Activated naive CD4-positive, alpha-beta T cell treated with anti-CD3 and anti-CD28 coated beads, Interleukin-2, amount 50 U/mL, for 24 hours (primary cell): ENCODE measurements at regions not wholly inside any gene's neighbourhood (a gene's known extent, or its start where the extent isn't known, plus 50 kb on each side); places are given as distances from the start of the nearest gene placed in this dataset.
"Not testable (repeated sequence)": the region's sequence is repeated elsewhere in the genome, so short reads cannot be mapped to it uniquely, and the experiment has no call there.

Experiments
- H3K27ac Mint-ChIP-seq: one replicate; pipeline ENCODE4 v1.8.0; 2021; ENCODE audit warnings: mild to moderate bottlenecking, mixed read lengths
- H3K27me3 Mint-ChIP-seq: one replicate; pipeline ENCODE4 v1.8.0; 2021; ENCODE audit warnings: mixed read lengths
- H3K36me3 Mint-ChIP-seq: one replicate; pipeline ENCODE4 v1.8.0; 2021; ENCODE audit warnings: mixed read lengths
- H3K4me1 Mint-ChIP-seq: one replicate; pipeline ENCODE4 v1.8.0; 2021; ENCODE audit warnings: mixed read lengths
- H3K4me3 Mint-ChIP-seq: one replicate; pipeline ENCODE4 v1.8.0; 2021; ENCODE audit warnings: mild to moderate bottlenecking, mixed read lengths
- H3K9me3 Mint-ChIP-seq: one replicate; pipeline ENCODE4 v1.8.0; 2021; ENCODE audit warnings: mixed read lengths

DNA sequence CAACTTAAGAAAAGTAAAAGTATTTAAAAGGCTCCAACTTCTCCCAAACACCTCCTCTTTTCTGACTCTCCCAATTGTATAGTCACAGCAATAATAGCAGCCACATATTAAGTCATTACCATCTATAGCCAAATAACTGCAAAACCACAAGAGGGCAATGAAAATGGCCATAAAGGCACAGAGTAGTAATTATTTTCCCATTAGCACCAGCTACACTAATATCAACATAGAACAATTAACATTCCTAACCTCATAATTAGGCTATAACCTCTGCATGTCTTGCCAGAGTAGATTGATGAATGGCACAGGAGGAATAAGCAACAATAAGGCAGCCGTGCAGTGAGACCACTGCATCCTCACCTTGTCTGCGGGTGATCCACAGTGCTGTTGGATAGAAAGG is 226.4 kb upstream of the SERP2 start:
- Mint-ChIP-seq H3K27me3 (peaks cover 1% of the 10 kb centered on the region), H3K36me3 (no peaks in the 10 kb centered on the region), H3K9me3 (no peaks in the 10 kb centered on the region), H3K27ac (no peak overlapping the region), H3K4me1 (peaks cover 10% of the 10 kb centered on the region), H3K4me3 (no peak overlapping the region)

DNA sequence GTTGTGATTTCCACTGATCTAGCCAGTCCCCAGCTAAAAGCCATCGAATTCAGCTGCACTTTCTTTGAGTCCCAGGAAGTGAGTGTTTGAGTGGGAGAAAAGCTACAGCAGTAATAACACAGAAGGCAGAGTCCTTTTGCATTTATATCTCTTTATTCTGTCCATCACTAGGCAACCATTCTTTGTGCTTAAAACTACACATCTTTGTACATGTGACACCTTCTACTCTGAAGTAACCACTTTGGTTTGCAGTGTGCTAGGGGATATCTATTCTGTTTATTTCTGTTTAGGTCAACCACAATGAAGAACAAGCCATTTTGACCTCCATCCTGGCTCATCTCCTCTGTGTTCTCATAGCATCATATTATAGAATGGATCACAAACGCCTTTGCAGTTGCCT is 226.0 kb upstream of the SERP2 start:
- Mint-ChIP-seq H3K4me1 (peaks cover 6% of the 10 kb centered on the region), H3K4me3 (no peak overlapping the region), H3K9me3 (no peaks in the 10 kb centered on the region), H3K27me3 (peaks cover 1% of the 10 kb centered on the region), H3K27ac (no peak overlapping the region), H3K36me3 (no peaks in the 10 kb centered on the region)

DNA sequence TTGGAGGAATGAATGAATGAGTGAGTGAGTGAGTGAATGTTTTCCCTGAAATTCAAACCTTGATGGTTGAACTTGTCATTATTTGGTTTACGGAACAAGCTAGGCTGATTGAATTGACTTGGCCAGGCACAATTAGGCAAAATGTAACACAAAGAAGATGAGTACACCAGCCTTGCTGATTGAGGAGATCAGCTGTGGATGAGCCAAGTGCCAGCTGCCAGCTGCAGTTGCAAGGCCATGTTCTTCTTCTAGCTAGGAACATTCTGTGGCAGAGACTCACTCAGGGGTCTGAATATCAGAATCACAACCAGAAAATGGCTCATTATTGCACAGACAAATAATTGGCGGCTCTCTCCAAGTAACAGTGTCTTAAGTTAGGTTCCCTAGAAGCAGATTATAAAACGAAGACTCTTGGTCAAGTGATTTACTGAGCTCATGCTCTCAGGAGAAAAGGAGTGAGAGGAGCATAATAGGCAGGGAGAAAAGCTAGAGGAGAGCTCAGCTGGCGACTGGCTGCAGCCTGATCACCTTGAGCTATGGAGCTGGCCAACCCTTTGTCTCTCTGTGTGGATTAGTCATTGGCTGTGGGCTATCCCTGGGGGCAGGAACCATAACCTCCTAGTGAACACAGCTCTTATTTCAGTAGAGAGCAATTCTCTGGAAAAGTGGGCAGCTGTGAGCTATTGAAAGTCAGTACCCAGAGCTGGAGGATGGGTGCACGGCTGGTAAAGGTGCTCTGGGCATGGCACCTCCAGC is 225.3 kb upstream of the SERP2 start:
- no peaks in the 10 kb centered on the region for H3K36me3 Mint-ChIP-seq
- H3K4me3 Mint-ChIP-seq = no peak overlapping the region
- H3K4me1 Mint-ChIP-seq = no peaks in the 10 kb centered on the region
- no peaks in the 10 kb centered on the region for H3K9me3 Mint-ChIP-seq
- H3K27me3 Mint-ChIP-seq = peaks cover under 1% of the 10 kb centered on the region
- H3K27ac Mint-ChIP-seq = no peak overlapping the region

DNA sequence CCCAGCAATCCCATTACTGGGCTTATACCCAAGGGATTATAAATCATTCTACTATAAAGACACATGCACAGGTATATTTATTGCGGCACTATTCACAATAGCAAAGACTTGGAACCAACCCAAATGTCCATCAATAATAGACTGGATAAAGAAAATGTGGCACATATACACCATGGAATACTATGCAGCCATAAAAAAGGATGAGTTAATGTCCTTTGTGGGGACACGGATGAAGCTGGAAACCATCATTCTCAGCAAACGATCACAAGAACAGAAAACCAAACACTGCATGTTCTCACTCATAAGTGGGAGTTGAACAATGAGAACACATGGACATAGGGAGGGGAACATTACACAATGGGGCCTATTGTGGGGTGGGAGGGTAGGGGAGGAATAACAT is 224.4 kb upstream of the SERP2 start:
- H3K9me3 Mint-ChIP-seq, H3K4me3 Mint-ChIP-seq, H3K4me1 Mint-ChIP-seq, H3K27ac Mint-ChIP-seq, H3K27me3 Mint-ChIP-seq, H3K36me3 Mint-ChIP-seq: not testable (repeated sequence)

DNA sequence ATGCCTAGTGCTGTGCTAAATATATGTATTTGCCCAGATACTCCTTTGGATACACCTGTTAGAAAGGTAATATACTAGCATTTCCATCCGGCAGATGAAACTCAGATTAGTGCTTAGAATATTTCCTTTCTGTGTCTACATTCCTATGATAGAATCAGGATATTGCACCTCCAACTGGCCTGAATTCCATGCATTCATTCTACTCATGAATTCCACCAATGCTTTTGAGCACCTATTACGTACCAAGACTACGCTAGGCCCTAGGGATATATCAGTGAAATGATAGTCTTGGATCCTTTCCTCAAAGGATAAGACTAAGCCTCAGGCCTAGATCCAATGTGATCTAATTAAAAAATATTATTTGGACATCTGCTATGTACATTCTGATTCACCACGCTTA is 223.8 kb upstream of the SERP2 start:
- H3K9me3 Mint-ChIP-seq = no peaks in the 10 kb centered on the region
- H3K27ac Mint-ChIP-seq = no peak overlapping the region
- H3K4me3 Mint-ChIP-seq = no peak overlapping the region
- no peaks in the 10 kb centered on the region for H3K4me1 Mint-ChIP-seq
- no peaks in the 10 kb centered on the region for H3K27me3 Mint-ChIP-seq
- no peaks in the 10 kb centered on the region for H3K36me3 Mint-ChIP-seq

DNA sequence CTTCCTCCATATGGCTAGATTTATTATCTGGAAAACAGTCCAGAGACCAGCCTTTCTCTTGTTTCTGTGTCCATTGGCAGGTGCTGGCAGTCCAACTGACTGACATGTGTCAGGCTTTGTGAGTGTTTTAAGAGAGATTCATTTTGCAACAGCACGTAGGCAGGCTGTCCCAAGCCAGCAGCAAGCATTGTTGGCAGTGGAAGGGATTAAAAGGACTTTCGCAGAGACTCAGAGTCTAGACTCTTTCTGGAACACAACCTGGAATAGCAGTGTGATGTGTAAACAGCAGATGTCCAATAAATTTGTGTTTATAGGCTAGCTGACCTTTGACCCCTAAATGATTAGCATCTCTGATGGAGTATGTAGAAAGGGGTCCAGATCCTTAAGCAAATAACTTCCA is 222.2 kb upstream of the SERP2 start:
- H3K27me3 Mint-ChIP-seq = no peaks in the 10 kb centered on the region
- H3K4me1 Mint-ChIP-seq = no peaks in the 10 kb centered on the region
- no peaks in the 10 kb centered on the region for H3K36me3 Mint-ChIP-seq
- H3K27ac Mint-ChIP-seq = no peak overlapping the region
- H3K4me3 Mint-ChIP-seq = no peak overlapping the region
- no peaks in the 10 kb centered on the region for H3K9me3 Mint-ChIP-seq

DNA sequence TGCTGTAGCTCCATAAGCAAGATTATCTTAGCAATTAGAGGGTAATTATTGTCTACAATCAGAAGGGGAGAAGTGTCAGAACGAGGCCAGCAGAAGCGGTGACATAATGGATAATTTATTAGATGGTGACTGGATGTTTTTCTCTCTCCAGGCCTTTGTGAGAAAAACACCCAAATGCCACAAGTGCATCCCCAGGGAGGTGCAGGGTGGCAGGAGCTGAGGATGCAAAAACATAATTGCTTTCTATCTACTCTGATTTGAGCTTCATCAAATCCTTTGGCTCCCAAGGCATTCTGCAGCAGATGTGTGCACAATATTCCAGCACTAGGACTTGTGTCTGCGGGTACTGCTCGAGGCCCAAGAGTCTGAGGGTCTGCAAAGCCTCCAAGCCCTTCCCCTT is 220.1 kb upstream of the SERP2 start:
- H3K4me3 Mint-ChIP-seq = no peak overlapping the region
- H3K9me3 Mint-ChIP-seq = no peaks in the 10 kb centered on the region
- H3K4me1 Mint-ChIP-seq = no peaks in the 10 kb centered on the region
- H3K27ac Mint-ChIP-seq = no peak overlapping the region
- H3K27me3 Mint-ChIP-seq = no peaks in the 10 kb centered on the region
- no peaks in the 10 kb centered on the region for H3K36me3 Mint-ChIP-seq

DNA sequence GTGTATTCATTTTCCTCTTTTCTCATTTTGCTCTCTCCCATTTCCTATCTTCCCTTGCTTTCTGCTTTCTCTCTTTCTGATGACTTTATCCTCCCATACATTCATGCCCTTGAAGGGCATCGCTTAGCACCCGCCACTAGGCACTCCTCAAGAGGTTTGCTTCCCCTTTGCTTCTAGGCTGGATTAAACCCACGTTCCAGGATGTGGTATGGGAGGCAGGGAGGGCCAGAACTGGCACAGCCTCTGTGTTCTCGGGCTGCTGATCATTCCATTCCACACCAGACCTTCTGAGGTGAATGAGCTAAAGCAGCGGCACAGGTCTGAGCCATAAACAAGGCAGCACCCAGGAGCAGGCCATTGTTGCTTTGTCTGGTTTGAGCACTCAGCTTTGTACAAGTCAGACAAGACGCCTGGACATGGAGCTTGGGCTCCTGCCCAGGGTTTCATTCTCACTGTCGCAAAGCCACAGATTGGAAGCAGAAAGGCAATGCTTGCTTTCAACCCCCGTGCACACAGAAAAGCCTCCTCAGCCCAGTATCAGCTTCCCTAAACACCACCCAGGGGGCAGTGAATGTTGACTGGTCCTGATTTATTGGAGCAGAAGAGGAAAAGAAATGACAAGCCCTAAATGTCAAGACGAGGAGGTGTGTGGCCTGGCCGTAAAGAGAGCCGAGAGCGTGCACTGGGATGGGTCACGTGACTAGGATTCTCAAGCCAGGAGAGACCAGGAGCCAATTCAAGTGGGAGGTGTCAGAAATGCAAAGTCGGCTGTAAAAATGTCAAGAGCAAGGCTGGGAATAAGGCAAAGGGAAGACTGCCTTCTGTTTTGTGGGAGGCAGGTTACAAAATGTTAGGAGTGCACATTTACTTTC is 218.0 kb upstream of the SERP2 start:
- Mint-ChIP-seq H3K9me3 (no peaks in the 10 kb centered on the region), H3K27me3 (no peaks in the 10 kb centered on the region), H3K4me1 (no peaks in the 10 kb centered on the region), H3K36me3 (no peaks in the 10 kb centered on the region), H3K4me3 (no peak overlapping the region), H3K27ac (no peak overlapping the region)

DNA sequence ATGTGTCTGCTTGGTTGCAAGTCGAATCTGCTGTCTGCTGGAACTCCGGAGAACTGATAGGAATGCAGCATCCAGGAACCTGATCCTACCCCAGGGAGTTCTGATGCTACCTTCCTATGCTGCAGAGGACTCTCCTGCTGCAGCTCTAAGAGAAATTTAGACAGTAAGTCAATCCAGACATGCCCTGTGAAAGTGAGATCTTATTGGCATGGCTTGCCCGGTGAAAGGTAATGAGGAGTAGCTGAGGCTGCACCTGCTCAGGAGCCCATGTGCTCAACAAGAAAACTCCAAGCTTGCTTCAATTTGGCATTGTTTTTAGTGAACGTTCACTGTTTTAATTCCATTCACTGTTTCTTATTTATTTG is 217.3 kb upstream of the SERP2 start:
- H3K9me3 Mint-ChIP-seq = no peaks in the 10 kb centered on the region
- no peak overlapping the region for H3K27ac Mint-ChIP-seq
- H3K4me3 Mint-ChIP-seq = no peak overlapping the region

DNA sequence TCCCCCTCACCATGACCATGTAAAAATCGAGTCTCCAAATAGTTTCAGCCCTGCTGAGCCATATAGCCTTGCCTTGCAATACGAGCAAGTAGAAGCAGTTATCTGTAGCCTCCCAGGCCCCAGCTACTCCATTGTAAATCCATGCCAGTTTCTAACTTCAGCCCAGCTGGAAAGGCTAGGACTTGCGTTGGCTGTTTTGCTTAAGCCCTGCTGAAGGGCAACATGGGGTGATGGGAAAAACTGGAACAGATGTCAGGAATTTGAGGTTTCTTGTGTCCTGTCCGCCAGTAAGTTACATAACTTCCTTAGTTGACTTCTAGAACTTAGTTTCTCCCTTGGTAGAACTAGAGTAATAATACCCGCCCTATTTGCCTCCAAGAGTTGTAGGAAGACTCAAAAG is 216.0 kb upstream of the SERP2 start:
- H3K27ac Mint-ChIP-seq = no peak overlapping the region
- H3K36me3 Mint-ChIP-seq = no peaks in the 10 kb centered on the region
- H3K4me3 Mint-ChIP-seq = no peak overlapping the region
- H3K27me3 Mint-ChIP-seq = no peaks in the 10 kb centered on the region
- no peaks in the 10 kb centered on the region for H3K9me3 Mint-ChIP-seq
- no peaks in the 10 kb centered on the region for H3K4me1 Mint-ChIP-seq

More for the DNA sequence above, 217.3 kb upstream of the SERP2 start:
- Mint-ChIP-seq H3K27me3 (no peaks in the 10 kb centered on the region), H3K36me3 (no peaks in the 10 kb centered on the region), H3K4me1 (no peaks in the 10 kb centered on the region)

DNA sequence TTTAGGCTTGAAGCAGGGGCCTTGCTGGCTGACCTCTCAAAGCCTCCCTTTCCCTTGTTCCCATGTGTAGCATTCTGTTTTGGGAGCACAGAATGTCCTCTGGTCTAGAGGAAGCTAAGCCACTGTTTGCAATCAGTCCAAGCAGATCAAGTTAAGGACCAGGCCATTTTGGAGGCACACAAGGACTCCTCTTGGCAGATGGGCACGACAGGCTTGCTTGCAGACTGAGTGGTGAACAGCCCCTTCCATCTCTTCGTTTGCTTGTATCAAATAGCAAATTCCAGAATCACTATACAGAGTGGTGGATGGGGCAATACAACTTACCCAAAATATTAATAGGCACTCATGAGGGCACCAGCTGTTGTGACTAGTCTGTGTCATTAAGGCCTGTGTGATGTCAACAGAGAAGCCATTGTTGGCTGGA is 215.5 kb upstream of the SERP2 start:
- Mint-ChIP-seq H3K4me1 (no peaks in the 10 kb centered on the region), H3K27ac (no peak overlapping the region), H3K27me3 (no peaks in the 10 kb centered on the region), H3K36me3 (no peaks in the 10 kb centered on the region), H3K4me3 (no peak overlapping the region), H3K9me3 (no peaks in the 10 kb centered on the region)

DNA sequence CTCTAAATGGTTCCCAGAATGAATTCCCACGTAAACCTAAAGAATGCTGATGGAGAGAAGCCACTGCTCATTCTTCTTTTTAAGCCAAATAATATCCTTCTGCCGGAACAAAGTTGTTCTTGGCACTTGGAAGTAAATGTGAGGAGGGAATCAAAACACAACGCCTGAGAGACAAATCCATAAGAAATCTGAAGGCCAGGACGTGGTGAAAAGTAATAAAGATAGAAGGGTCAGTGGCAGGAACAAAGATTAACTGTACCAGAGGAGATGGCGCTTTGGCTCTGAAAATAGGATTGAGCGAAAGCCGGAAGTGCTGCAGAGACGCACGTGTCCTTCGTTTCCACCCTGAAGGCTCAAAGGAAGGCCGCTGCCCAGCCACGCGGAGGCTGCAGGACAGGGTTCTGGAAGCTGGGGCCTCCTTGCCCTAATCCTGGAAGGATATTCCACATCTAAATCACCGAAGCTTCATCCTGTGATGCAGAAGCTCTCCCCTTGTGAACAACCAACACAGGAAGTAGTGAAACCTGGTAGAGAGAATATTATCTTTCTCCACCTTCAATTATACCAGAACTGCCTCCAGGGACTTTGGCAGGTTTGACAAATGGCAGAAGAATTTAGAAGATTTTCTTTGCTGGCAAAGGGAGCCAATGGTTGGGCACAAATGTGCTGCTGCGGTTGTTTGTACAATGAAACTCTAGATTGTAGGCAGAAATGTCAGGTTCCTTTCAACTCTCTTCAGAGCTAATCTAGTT is 214.6 kb upstream of the SERP2 start:
- no peaks in the 10 kb centered on the region for H3K27me3 Mint-ChIP-seq
- H3K9me3 Mint-ChIP-seq = no peaks in the 10 kb centered on the region
- H3K27ac Mint-ChIP-seq = no peak overlapping the region
- H3K36me3 Mint-ChIP-seq = no peaks in the 10 kb centered on the region
- no peak overlapping the region for H3K4me3 Mint-ChIP-seq
- no peaks in the 10 kb centered on the region for H3K4me1 Mint-ChIP-seq

DNA sequence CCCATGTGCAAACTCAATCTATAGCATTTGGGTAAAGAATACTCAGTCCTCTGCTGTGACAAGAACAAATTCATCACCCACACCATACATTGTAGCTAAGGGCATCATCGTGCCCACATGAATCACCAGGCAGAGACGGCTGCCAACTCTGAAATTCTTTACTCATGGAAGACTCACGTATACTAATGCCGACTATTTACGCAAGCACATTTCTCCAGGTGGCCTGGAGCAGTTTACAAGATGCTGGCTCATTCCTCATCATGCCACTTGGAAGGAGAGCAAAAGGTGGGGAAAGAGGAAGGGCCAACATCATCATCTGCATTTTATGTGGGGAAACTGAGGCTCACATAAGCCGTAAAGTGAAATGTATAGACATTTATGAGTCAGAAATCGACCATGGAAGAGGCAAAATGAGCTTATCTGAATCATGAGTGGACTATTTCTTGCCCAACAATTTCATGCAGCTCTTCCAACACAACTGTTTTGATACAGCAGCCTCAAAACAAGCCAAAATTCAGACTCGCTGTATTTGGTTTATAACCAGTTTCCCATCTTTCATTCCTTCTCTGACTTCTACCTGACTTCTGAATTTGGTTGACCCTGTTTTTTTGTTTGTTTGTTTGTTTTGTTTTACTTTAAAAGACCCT is 213.9 kb upstream of the SERP2 start:
- Mint-ChIP-seq H3K9me3 (no peaks in the 10 kb centered on the region), H3K4me3 (no peak overlapping the region), H3K27ac (no peak overlapping the region), H3K27me3 (no peaks in the 10 kb centered on the region), H3K4me1 (no peaks in the 10 kb centered on the region), H3K36me3 (no peaks in the 10 kb centered on the region)

DNA sequence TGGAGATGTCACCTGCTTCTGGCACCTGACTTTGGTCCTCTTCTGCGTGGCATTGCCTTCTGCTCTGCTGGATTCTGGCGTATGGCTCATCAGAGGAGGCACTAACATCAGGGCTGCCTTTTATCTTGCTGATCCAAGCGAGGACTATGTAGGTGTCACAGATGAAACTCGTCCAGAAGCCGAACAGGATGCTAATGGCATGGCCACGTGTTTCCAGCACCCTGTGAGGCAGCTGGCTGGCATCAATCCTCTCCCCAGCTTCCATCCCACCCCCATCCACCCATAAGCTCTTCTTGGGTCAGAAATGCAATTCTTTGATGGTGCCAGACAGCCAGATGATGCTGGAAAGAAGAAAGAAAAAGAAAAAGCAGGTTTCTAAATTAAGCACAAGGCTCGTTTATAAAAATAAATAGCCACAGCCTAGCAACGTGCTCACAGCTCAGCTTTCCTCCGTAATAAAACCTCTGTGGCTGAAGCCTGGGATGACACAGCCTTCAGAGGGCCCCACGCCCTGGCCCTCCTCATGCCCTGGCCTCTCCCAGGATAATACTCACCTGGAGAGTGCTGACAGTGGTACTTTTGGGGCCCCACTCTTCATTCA is 212.9 kb upstream of the SERP2 start:
- Mint-ChIP-seq H3K4me3 (no peak overlapping the region), H3K9me3 (no peaks in the 10 kb centered on the region), H3K27ac (no peak overlapping the region), H3K36me3 (no peaks in the 10 kb centered on the region), H3K27me3 (no peaks in the 10 kb centered on the region), H3K4me1 (no peaks in the 10 kb centered on the region)

DNA sequence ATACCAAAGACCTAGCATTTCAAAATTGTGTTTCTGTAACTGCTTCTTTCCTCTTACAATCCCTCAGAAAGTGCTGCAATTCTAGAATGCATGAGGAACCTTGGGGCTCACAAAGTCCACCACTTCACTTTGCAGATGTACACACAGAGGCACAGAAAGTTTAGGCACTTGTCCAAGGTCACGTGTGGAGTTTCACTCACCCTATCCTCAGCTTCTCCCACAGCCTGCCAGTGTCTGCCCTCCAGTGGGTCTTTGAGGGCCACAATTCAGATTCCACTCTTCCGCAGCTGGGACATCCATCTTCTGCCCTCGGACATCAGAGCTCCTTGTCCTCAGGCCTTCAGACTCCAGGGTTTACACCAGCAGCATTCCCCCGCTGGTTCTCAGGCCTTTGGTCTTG is 210.5 kb upstream of the SERP2 start:
- Mint-ChIP-seq H3K4me3 (no peak overlapping the region), H3K27me3 (no peaks in the 10 kb centered on the region), H3K9me3 (no peaks in the 10 kb centered on the region), H3K36me3 (no peaks in the 10 kb centered on the region), H3K4me1 (no peaks in the 10 kb centered on the region), H3K27ac (no peak overlapping the region)
